ENCODE measurements at regions not wholly inside any gene's neighbourhood (a gene's known extent, or its start where the extent isn't known, plus 50 kb on each side); places are given as distances from the start of the nearest gene placed in this dataset.

- H3K9ac ChIP-seq (ENCODE audit: extremely low read depth, insufficient read length, low read length) = no peak overlapping the region
- H3K4me1 Mint-ChIP-seq = peaks cover 4 to 6% of the 10 kb centered on the region in 2 experiments; a peak in 2 of 4 replicates
- no peak overlapping the region for H3K4me2 ChIP-seq (ENCODE audit: insufficient read depth, insufficient read length, low read length)
- H2AK5ac ChIP-seq (ENCODE audit: insufficient read length, low read length) = no peak overlapping the region
- no peak overlapping the region for H3K23ac ChIP-seq (ENCODE audit: insufficient read length, low read depth, low read length)
- H3K27ac ChIP-seq (ENCODE audit: insufficient read length, low read depth, low read length) = no peak overlapping the region
- H4K5ac ChIP-seq (ENCODE audit: insufficient read length, low read depth, low read length) = no peak overlapping the region
- H2BK20ac ChIP-seq (ENCODE audit: low read depth, low read length, poor library complexity, severe bottlenecking) = no peak overlapping the region
- no peak overlapping the region for H4K8ac ChIP-seq (replicated peaks; ENCODE audit: insufficient read length, low read depth, low read length)
- no CpG with 5 or more reads among the region's 1 CpG for WGBS (ENCODE audit: extremely low coverage, insufficient read length, low lambda C conversion rate)
- H2BK5ac ChIP-seq (ENCODE audit: insufficient read length, low read length) = no peak overlapping the region
- no peak for TF ChIP-seq CTCF (conservative IDR thresholded peaks at IDR 0.05)
- no peak overlapping the region for H3K4ac ChIP-seq (ENCODE audit: low read depth, low read length)
- peaks cover 2% of the 10 kb centered on the region; the same call in 1 of the 2 replicates for H3K4me1 ChIP-seq (ENCODE audit: insufficient read depth, low read length)
- H2AFZ ChIP-seq (ENCODE audit: low read length) = no peak overlapping the region
- H3K9me3 Mint-ChIP-seq = no peaks in the 10 kb centered on the region
- H2BK15ac ChIP-seq (ENCODE audit: low read depth, low read length) = no peak overlapping the region
- no peak overlapping the region for H4K91ac ChIP-seq (ENCODE audit: insufficient read length, low read depth, low read length)
- no peak overlapping the region for H3T11ph ChIP-seq (ENCODE audit: low read length)
- H3K14ac ChIP-seq (ENCODE audit: insufficient read depth, low read length) = no peak overlapping the region
- no peak overlapping the region for H3K56ac ChIP-seq (ENCODE audit: insufficient read length, low read depth, low read length)
- no peaks in the 10 kb centered on the region for H3K27me3 ChIP-seq (ENCODE audit: insufficient read depth, low read length)
- H3K79me2 ChIP-seq (ENCODE audit: insufficient read depth, low read length) = no peaks in the 10 kb centered on the region
- no peaks in the 10 kb centered on the region for H4K20me1 ChIP-seq (ENCODE audit: control insufficient read depth, insufficient read depth, insufficient read length)
- no peak overlapping the region for H2BK120ac ChIP-seq (ENCODE audit: low read depth, low read length, poor library complexity, severe bottlenecking)
- no peak overlapping the region for H2BK12ac ChIP-seq (ENCODE audit: insufficient read length, low read depth, low read length)
- H3K9me3 ChIP-seq (ENCODE audit: control insufficient read depth, low read depth, low read length) = no peaks in the 10 kb centered on the region
- H3K36me3 Mint-ChIP-seq (ENCODE audit: insufficient read depth in 1 of 3, low read depth in 3 of 3) = no peaks in the 10 kb centered on the region
- no peaks in the 10 kb centered on the region for H3K79me1 ChIP-seq (ENCODE audit: insufficient read depth, low read depth, low read length, poor library complexity, severe bottlenecking)
- no peak overlapping the region for H3K27ac Mint-ChIP-seq
- H3K4me3 Mint-ChIP-seq = no peak overlapping the region
- H3K18ac ChIP-seq (ENCODE audit: insufficient read length, low read depth, low read length) = no peak overlapping the region
- no peaks in the 10 kb centered on the region for H3K23me2 ChIP-seq (ENCODE audit: insufficient read length, low read depth, low read length, poor library complexity, severe bottlenecking)
- DNase-seq = no peak
- H3K27me3 Mint-ChIP-seq (ENCODE audit: low read depth) = no peaks in the 10 kb centered on the region
Measured at GRCh38 chr16:62516001-62516400, 479.8 kb upstream of the CDH8 start.

Measured in H9 (cell line).